ENCODE measurements at regions not wholly inside any gene's neighbourhood (a gene's known extent, or its start where the extent isn't known, plus 50 kb on each side); places are given as distances from the start of the nearest gene placed in this dataset.
A peak's percentile ranks its signal among the peaks of the same experiment; 100 is the strongest.
"Not testable (repeated sequence)": the region's sequence is repeated elsewhere in the genome, so short reads cannot be mapped to it uniquely, and the experiment has no call there.

DNA sequence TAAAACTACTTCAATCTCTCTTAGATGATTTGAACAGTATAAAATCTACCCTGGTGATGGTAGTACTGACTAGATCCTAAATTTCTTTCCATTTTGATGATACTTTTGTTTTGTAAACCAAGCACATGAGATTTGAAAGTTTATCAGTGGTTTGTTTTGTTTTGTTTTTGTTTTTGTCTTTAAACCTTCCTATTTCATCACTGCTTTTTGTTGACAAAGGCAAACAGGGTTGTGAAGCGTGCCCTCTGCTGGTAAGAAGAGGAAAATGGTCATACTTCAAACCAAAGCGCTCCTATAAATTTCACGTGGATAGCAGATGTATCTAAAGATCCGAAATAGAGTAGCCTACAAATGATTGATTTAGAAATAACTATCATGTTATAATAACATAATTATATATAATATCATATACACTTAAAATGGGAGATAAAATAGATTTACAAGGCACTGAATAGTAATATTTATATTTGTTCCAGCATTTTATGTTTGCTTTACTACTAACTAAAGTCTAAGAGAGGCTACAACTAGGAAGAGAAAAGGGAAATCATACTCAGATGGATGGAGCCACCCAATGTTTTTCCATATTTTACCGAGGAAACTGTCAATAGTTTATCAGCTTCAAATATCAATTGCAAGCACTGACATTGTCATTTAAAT is 254.0 kb upstream of the USP15 start:
- TF ChIP-seq, protein P1, sequence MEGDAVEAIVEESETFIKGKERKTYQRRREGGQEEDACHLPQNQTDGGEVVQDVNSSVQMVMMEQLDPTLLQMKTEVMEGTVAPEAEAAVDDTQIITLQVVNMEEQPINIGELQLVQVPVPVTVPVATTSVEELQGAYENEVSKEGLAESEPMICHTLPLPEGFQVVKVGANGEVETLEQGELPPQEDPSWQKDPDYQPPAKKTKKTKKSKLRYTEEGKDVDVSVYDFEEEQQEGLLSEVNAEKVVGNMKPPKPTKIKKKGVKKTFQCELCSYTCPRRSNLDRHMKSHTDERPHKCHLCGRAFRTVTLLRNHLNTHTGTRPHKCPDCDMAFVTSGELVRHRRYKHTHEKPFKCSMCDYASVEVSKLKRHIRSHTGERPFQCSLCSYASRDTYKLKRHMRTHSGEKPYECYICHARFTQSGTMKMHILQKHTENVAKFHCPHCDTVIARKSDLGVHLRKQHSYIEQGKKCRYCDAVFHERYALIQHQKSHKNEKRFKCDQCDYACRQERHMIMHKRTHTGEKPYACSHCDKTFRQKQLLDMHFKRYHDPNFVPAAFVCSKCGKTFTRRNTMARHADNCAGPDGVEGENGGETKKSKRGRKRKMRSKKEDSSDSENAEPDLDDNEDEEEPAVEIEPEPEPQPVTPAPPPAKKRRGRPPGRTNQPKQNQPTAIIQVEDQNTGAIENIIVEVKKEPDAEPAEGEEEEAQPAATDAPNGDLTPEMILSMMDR (IDR thresholded peaks at IDR 0.05; ENCODE audit: extremely low read depth, insufficient read depth, missing control alignments): peak; percentile 72
- DNase-seq (ENCODE audit: low spot score): peak; percentile 51
- in situ Hi-C loops (cut with MboI; ENCODE audit: low pct_unique_long_range_greater_than_20kb, low sequenced_read_pairs, unreplicated experiment): no loop called here

DNA sequence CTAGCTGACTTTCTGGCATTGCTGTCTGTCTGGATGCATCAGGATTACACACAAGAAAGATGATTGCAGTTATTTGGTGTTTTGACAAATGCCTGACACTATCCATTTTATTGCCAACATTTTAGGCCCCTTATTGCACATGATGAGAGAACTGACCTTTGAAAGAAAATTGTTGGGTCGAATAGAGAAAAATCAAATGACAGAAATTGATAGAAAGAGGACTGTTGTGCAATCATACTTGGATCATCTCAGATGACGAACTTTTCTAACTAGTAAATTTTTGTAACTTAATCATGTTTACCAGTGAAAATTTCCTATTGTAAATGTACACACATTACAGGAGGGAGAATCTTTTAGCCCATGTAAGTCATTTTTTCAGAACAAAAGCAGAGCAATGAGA is 251.5 kb upstream of the USP15 start:
- DNase-seq (ENCODE audit: low spot score): no peak
- in situ Hi-C loops (cut with MboI; ENCODE audit: low pct_unique_long_range_greater_than_20kb, low sequenced_read_pairs, unreplicated experiment): no loop called here
- TF ChIP-seq, protein P1 (IDR thresholded peaks at IDR 0.05; ENCODE audit: extremely low read depth, insufficient read depth, missing control alignments): no peak

- TF ChIP-seq, protein P1 (IDR thresholded peaks at IDR 0.05; ENCODE audit: extremely low read depth, insufficient read depth, missing control alignments): no peak
- no peak for DNase-seq (ENCODE audit: low spot score)
- in situ Hi-C loops (cut with MboI; ENCODE audit: low pct_unique_long_range_greater_than_20kb, low sequenced_read_pairs, unreplicated experiment): no loop called here
These were observed 250.8 kb upstream of the USP15 start for GRCh38 chr12:62009445-62009844.

GRCh38 chr12:62010331-62010906 is 249.8 kb upstream of the USP15 start:
- in situ Hi-C loops (cut with MboI; ENCODE audit: low pct_unique_long_range_greater_than_20kb, low sequenced_read_pairs, unreplicated experiment); DNase-seq (ENCODE audit: low spot score): not testable (repeated sequence)

GRCh38 chr12:62010973-62011372 is 249.2 kb upstream of the USP15 start:
- DNase-seq (ENCODE audit: low spot score); in situ Hi-C loops (cut with MboI; ENCODE audit: low pct_unique_long_range_greater_than_20kb, low sequenced_read_pairs, unreplicated experiment): not testable (repeated sequence)

GRCh38 chr12:62014330-62014729 is 245.9 kb upstream of the USP15 start:
- no peak for DNase-seq (ENCODE audit: low spot score)
- in situ Hi-C loops (cut with MboI; ENCODE audit: low pct_unique_long_range_greater_than_20kb, low sequenced_read_pairs, unreplicated experiment): no loop called here
- TF ChIP-seq, protein P1 (IDR thresholded peaks at IDR 0.05; ENCODE audit: extremely low read depth, insufficient read depth, missing control alignments): no peak

DNA sequence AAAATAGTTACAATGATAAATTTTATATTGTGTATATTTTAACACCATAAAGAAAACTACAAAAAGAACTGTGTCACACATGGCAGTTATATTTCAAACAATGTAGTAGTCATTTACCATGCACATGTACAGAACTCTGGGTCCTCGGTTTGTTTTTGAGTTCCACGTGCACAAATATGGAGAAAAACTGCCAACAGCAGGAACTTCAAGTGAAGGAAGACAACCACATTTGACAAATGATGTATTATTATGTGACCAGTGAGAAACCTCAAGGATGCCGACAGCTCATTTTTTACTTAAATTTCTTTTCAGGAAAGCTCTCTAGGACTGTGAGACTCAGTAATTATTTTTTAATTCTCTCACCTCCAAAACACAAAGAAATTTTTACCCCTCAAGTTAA is 244.2 kb upstream of the USP15 start:
- in situ Hi-C loops (cut with MboI; ENCODE audit: low pct_unique_long_range_greater_than_20kb, low sequenced_read_pairs, unreplicated experiment): no loop called here
- TF ChIP-seq, protein P1 (IDR thresholded peaks at IDR 0.05; ENCODE audit: extremely low read depth, insufficient read depth, missing control alignments): no peak

More for the DNA sequence above, 244.2 kb upstream of the USP15 start:
- DNase-seq (ENCODE audit: low spot score): no peak
